ENCODE measurements at regions not wholly inside any gene's neighbourhood (a gene's known extent, or its start where the extent isn't known, plus 50 kb on each side); places are given as distances from the start of the nearest gene placed in this dataset.
"Not testable (repeated sequence)": the region's sequence is repeated elsewhere in the genome, so short reads cannot be mapped to it uniquely, and the experiment has no call there.

- no peak for DNase-seq
Observed at GRCh38 chr5:67917561-67917960, 298.0 kb upstream of the PIK3R1 start.

GRCh38 chr5:67910546-67910945 lies 305.0 kb upstream of the PIK3R1 start:
- no peak for DNase-seq

- no peak for DNase-seq
Observed at GRCh38 chr5:67908126-67908765, 307.3 kb upstream of the PIK3R1 start.

- DNase-seq = no peak
Observed at GRCh38 chr5:67904366-67904765, 311.2 kb upstream of the PIK3R1 start.

GRCh38 chr5:67903656-67904055 lies 311.9 kb upstream of the PIK3R1 start:
- no peak for DNase-seq

GRCh38 chr5:67903121-67903520 lies 312.4 kb upstream of the PIK3R1 start:
- DNase-seq = no peak

- no peak for DNase-seq
Observed at GRCh38 chr5:67902497-67902830, 313.1 kb upstream of the PIK3R1 start.

- DNase-seq = no peak
Observed at GRCh38 chr5:67901814-67902496, 313.6 kb upstream of the PIK3R1 start.

- DNase-seq = peak; percentile 27
Observed at GRCh38 chr5:67900514-67900913, 315.0 kb upstream of the PIK3R1 start.

- DNase-seq = no peak
Observed at GRCh38 chr5:67897980-67898379, 317.6 kb upstream of the PIK3R1 start.

- DNase-seq = no peak
Observed at GRCh38 chr5:67897431-67897830, 318.1 kb upstream of the PIK3R1 start.

- DNase-seq = no peak
Observed at GRCh38 chr5:67896930-67897313, 318.6 kb upstream of the PIK3R1 start.

- DNase-seq = no peak
Observed at GRCh38 chr5:67896311-67896929, 319.1 kb upstream of the PIK3R1 start.

GRCh38 chr5:67889870-67890269 lies 325.7 kb upstream of the PIK3R1 start:
- DNase-seq = not testable (repeated sequence)

- no peak for DNase-seq
Observed at GRCh38 chr5:67887748-67888161, 327.8 kb upstream of the PIK3R1 start.

GRCh38 chr5:67886761-67887160 lies 328.8 kb upstream of the PIK3R1 start:
- no peak for DNase-seq

- DNase-seq = no peak
Observed at GRCh38 chr5:67880876-67881275, 334.7 kb upstream of the PIK3R1 start.

GRCh38 chr5:67880511-67880805 lies 335.1 kb upstream of the PIK3R1 start:
- DNase-seq = no peak

GRCh38 chr5:67879620-67880510 lies 335.7 kb upstream of the PIK3R1 start:
- no peak for DNase-seq

- no peak for DNase-seq
Observed at GRCh38 chr5:67878933-67879332, 336.6 kb upstream of the PIK3R1 start.

- DNase-seq = no peak
Observed at GRCh38 chr5:67876371-67876770, 339.2 kb upstream of the PIK3R1 start.

GRCh38 chr5:67875601-67876000 lies 340.0 kb upstream of the PIK3R1 start:
- DNase-seq = no peak

GRCh38 chr5:67873935-67874334 lies 341.6 kb upstream of the PIK3R1 start:
- DNase-seq = no peak

GRCh38 chr5:67870662-67871061 lies 344.9 kb upstream of the PIK3R1 start:
- no peak for DNase-seq

Measured in retina (tissue), 1 donor.